ENCODE measurements at regions not wholly inside any gene's neighbourhood (a gene's known extent, or its start where the extent isn't known, plus 50 kb on each side); places are given as distances from the start of the nearest gene placed in this dataset.

DNA sequence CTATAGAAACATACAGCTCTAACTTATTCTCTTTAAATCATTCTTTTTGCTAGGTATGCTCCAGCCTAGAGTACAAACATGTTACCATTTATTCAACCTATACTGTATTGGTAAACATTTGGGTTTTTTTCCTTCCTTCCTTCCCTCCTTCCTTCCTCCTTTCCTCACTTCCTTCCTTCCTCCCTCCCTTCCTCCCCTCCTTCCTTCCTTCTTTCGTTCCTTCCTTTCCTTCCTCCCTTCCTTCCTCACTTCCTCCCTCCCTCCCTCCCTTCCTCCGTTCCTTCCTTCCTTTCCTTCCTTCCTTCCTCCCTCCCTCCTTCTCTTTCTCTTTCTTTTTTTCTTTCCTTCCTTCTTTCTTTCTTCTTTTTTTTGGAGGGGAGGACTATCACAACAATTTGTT is 286.7 kb upstream of the PRKCQ start:
- no TSS peak for BruUV-seq (replicated peaks)
- dilution Hi-C loops (cut with MboI; ENCODE audit: extremely low pct_ligation_motif_present, low sequenced_read_pairs) (no loop called here), intact Hi-C loops (cut with micrococcal nuclease) (no loop called here)
- H3K27me3 ChIP-seq (ENCODE audit: control insufficient read depth in 2 of 2, insufficient read depth in 2 of 2, low read length in 2 of 2): no peaks in the 10 kb centered on the region
- ChIA-PET CTCF (no interaction called here), POLR2A (no interaction called here)
- TF ChIP-seq POLR2AphosphoS5 (IDR thresholded peaks at IDR 0.05; ENCODE audit: insufficient read depth, low read depth, low read length) (no peak), JUN (IDR thresholded peaks at IDR 0.05; ENCODE audit: borderline replicate concordance, insufficient read depth, insufficient read length, low read depth) (no peak), EZH2 (IDR thresholded peaks at IDR 0.05; ENCODE audit: borderline replicate concordance, low read depth, low read length, severe bottlenecking) (no peak), GATA2 (IDR thresholded peaks at IDR 0.05; ENCODE audit: insufficient read depth, insufficient read length, low read depth, low read length) (no peak), MYC (IDR thresholded peaks at IDR 0.05; ENCODE audit: low read depth, low read length) (no peak), POLR2A (IDR thresholded peaks at IDR 0.05; ENCODE audit: low read depth, low read length) (no peak), FOS (IDR thresholded peaks at IDR 0.05; ENCODE audit: borderline replicate concordance, insufficient read depth, low read length) (no peak)
- TF ChIP-seq, protein P1, sequence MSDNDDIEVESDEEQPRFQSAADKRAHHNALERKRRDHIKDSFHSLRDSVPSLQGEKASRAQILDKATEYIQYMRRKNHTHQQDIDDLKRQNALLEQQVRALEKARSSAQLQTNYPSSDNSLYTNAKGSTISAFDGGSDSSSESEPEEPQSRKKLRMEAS (IDR thresholded peaks at IDR 0.05; ENCODE audit: insufficient read depth, insufficient read length): no peak
- TF ChIP-seq, protein P2, sequence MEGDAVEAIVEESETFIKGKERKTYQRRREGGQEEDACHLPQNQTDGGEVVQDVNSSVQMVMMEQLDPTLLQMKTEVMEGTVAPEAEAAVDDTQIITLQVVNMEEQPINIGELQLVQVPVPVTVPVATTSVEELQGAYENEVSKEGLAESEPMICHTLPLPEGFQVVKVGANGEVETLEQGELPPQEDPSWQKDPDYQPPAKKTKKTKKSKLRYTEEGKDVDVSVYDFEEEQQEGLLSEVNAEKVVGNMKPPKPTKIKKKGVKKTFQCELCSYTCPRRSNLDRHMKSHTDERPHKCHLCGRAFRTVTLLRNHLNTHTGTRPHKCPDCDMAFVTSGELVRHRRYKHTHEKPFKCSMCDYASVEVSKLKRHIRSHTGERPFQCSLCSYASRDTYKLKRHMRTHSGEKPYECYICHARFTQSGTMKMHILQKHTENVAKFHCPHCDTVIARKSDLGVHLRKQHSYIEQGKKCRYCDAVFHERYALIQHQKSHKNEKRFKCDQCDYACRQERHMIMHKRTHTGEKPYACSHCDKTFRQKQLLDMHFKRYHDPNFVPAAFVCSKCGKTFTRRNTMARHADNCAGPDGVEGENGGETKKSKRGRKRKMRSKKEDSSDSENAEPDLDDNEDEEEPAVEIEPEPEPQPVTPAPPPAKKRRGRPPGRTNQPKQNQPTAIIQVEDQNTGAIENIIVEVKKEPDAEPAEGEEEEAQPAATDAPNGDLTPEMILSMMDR (IDR thresholded peaks at IDR 0.05; ENCODE audit: extremely low read depth in 1 of 2, insufficient read depth in 1 of 2, low read depth in 1 of 2, low read length in 2 of 2): no peak
- H3K79me2 ChIP-seq (ENCODE audit: control insufficient read depth, insufficient read depth, low read length): no peaks in the 10 kb centered on the region
- H2AFZ ChIP-seq (ENCODE audit: low read depth, low read length): no peak overlapping the region
- no peak for FAIRE-seq
- no peaks in the 10 kb centered on the region for H3K9me1 ChIP-seq (replicated peaks; ENCODE audit: control insufficient read depth, extremely low read depth, insufficient read depth, low read length)
- no peak overlapping the region for H3K27ac ChIP-seq (ENCODE audit: insufficient read depth, low read depth, low read length)
- H3K4me3 ChIP-seq (replicated peaks in 1 of 3; ENCODE audit: insufficient read depth in 1 of 3, low read depth in 1 of 3, low read length in 3 of 3): no peak overlapping the region
- H3K9me3 ChIP-seq (replicated peaks; ENCODE audit: control insufficient read depth, insufficient read depth, low read length): no peaks in the 10 kb centered on the region
- H3K4me1 ChIP-seq (ENCODE audit: control insufficient read depth, extremely low read depth, insufficient read depth, low read length): no peaks in the 10 kb centered on the region
- no peaks in the 10 kb centered on the region for H3K36me3 ChIP-seq (ENCODE audit: control insufficient read depth in 2 of 2, extremely low read depth in 1 of 2, insufficient read depth in 2 of 2, low read length in 2 of 2)
- no peak overlapping the region for H3K4me2 ChIP-seq (ENCODE audit: insufficient read depth, low read length)
- no peak for DNase-seq (ENCODE audit: low read depth, low spot score)
- H4K20me1 ChIP-seq (replicated peaks; ENCODE audit: control insufficient read depth, extremely low read depth, insufficient read depth, low read length): no peaks in the 10 kb centered on the region
- no peak overlapping the region for H3K9ac ChIP-seq (replicated peaks; ENCODE audit: extremely low read depth, insufficient read depth, low read length)
